Adrenal gland (tissue), 9 donors: ENCODE measurements at regions not wholly inside any gene's neighbourhood (a gene's known extent, or its start where the extent isn't known, plus 50 kb on each side); places are given as distances from the start of the nearest gene placed in this dataset.

Source experiments
- DNase-seq, 7 donors: peaks; one replicate each; pipeline ENCODE4 v3.0.0-alpha.2; 2019 to 2020
- H3K27ac ChIP-seq, 5 donors: fragments of 200-600 bp; sonication (generic) in 4 of 5; 1 replicate in 3 of 5; 2 replicates in 2 of 5; pipeline versions ENCODE4 v1.5.1 to v1.8.0; 2016 to 2020; ENCODE audit warnings: mild to moderate bottlenecking in 1 of 5
- H3K27me3 ChIP-seq: fragments of 200-600 bp; 2 replicates; pipeline ENCODE4 v1.8.0; 2021
- H3K36me3 ChIP-seq, 2 donors: fragments of 200-600 bp; replicated peaks in 1 of 2; 1 replicate in 1 of 2; 2 replicates in 1 of 2; pipeline versions ENCODE4 v1.5.1 to v1.8.0; 2018 to 2022
- H3K4me1 ChIP-seq, 2 donors: fragments of 200-600 bp; replicated peaks in 1 of 2; 1 replicate in 1 of 2; 2 replicates in 1 of 2; pipeline versions ENCODE4 v1.5.1 to v1.8.0; 2018 to 2021
- H3K4me3 ChIP-seq, 4 donors: fragments of 200-600 bp; sonication (generic) in 3 of 4; one replicate each; pipeline ENCODE4 v1.5.1; 2016 to 2018
- H3K9me3 ChIP-seq, 3 donors: fragments of 200-600 bp; sonication (generic) in 1 of 3; replicated peaks in 1 of 3; 1 replicate in 2 of 3; 2 replicates in 1 of 3; pipeline versions ENCODE4 v1.5.1 to v1.8.0; 2016 to 2021
- CTCF ChIP-seq, 6 experiments: fragments of 450-650 bp in 4 of 6; fragments of 200-600 bp in 2 of 6; sonication (generic) in 1 of 6; IDR thresholded peaks; 1 replicate in 5 of 6; 2 replicates in 1 of 6; pipeline versions ENCODE4 v1.5.1 to v1.8.0; 2016 to 2021; ENCODE audit warnings: antibody characterized with exemption in 6 of 6, mild to moderate bottlenecking in 2 of 6, moderate library complexity in 1 of 6
- POLR2A ChIP-seq, 2 donors: fragments of 450-650 bp; IDR thresholded peaks; one replicate each; pipeline ENCODE4 v1.6.1; 2017; ENCODE audit warnings: antibody characterized with exemption in 2 of 2, mild to moderate bottlenecking in 2 of 2, moderate library complexity in 1 of 2
- WGBS, 4 donors: extraction: QIAGEN DNeasy Blood & Tissue Kit in 2 of 4; methylation state at CpG; one replicate each; pipeline versions ENCODE4 v1.1.5 to v1.1.7; 2013 to 2017; 5-methylcytosine and 5-hydroxymethylcytosine counted together
- intact Hi-C, 2 donors: fragments of 100-400 bp; cut with DNase I; formaldehyde crosslinking; loops; one replicate each; pipeline versions ENCODE4 v1.14.1 to v1.15.0; 2022 to 2023
- donor health status: healthy with polysubstance abuse.
- donor health status: Bipolar disorder and iron deficiency.
- donor health status: DM: yes; HTN: yes; CAD: no.
- donor health status: DM: no; HTN: no; CAD: no.
- donor health status: DM: no; HTN: no; CAD: no.

- Histone ChIP-seq H3K27me3 (no peaks in the 10 kb centered on the region), H3K4me1 (no peaks in the 10 kb centered on the region), H3K36me3 (no peaks in the 10 kb centered on the region), H3K27ac (no peak overlapping the region), H3K4me3 (no peak overlapping the region), H3K9me3 (no peaks in the 10 kb centered on the region)
- no peak for DNase-seq
- intact Hi-C loops: no loop called here
- 84 to 91% (median 89%) methylated on average over 3 of the region's 3 CpGs for WGBS, 4 donors
- TF ChIP-seq CTCF (IDR thresholded peaks at IDR 0.05) (no peak), POLR2A (IDR thresholded peaks at IDR 0.05) (no peak)
Measured at GRCh38 chr7:109772161-109772560, 1202.5 kb downstream of the DNAJB9 start.

GRCh38 chr7:109782806-109783205 lies 1213.1 kb downstream of the DNAJB9 start:
- Histone ChIP-seq H3K36me3 (no peaks in the 10 kb centered on the region), H3K27ac (no peak overlapping the region), H3K4me1 (no peaks in the 10 kb centered on the region), H3K4me3 (no peak overlapping the region), H3K9me3 (no peaks in the 10 kb centered on the region), H3K27me3 (no peaks in the 10 kb centered on the region)
- intact Hi-C loops: no loop called here
- WGBS, 4 donors: 64 to 86% (median 71%) methylated on average over 3 of the region's 3 CpGs
- no peak for DNase-seq
- TF ChIP-seq CTCF (IDR thresholded peaks at IDR 0.05): no peak
- no peak for TF ChIP-seq POLR2A (IDR thresholded peaks at IDR 0.05)

DNA sequence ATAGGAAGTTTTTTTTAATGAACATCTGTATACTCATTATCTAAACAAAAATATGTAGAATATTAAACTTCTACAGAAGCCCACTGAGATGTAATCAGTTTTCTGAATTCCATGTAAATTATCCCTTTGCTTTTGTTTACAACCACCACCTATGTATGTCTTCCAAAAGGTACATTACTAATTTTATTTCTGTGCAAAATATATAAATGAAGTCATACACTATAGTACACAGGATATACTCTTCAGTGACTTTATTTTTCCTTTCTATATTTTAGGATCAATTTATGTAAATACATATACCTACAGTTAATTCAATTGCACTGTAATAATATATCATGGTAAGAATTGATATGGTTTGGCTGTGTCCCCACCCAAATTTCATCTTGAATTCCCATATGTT lies 1236.9 kb downstream of the DNAJB9 start:
- Histone ChIP-seq H3K27ac (no peak overlapping the region), H3K4me1 (no peaks in the 10 kb centered on the region), H3K9me3 (no peaks in the 10 kb centered on the region), H3K4me3 (no peak overlapping the region), H3K36me3 (no peaks in the 10 kb centered on the region), H3K27me3 (no peaks in the 10 kb centered on the region)
- no peak for DNase-seq
- TF ChIP-seq POLR2A (IDR thresholded peaks at IDR 0.05): no peak
- TF ChIP-seq CTCF (IDR thresholded peaks at IDR 0.05): no peak
- intact Hi-C loops: no loop called here

DNA sequence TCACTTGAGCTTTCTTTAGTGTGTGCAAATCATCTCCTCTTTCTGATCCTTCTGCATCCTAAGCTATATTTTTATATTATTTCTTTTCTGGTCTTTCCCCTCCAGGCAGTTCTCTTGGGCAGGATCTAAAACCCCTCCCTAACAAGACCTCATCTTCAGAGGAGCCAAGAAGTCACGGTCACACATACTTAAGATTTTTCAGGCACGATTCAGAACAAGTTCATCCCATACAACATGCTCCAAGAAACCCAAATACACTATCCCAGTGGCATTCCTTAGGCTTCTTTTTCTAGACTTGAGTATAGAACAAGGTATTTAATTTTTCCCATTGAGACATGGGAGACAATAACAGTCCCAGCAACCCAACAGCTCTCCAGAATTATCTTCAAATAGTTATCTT lies 1251.5 kb downstream of the DNAJB9 start:
- Histone ChIP-seq H3K27ac (no peak overlapping the region), H3K4me1 (no peaks in the 10 kb centered on the region), H3K27me3 (no peaks in the 10 kb centered on the region), H3K4me3 (no peak overlapping the region), H3K9me3 (peaks cover 0 to 18% (median 5%) of the 10 kb centered on the region in 3 donors), H3K36me3 (no peaks in the 10 kb centered on the region)
- 74 to 84% (median 76%) methylated on average over 2 of the region's 2 CpGs for WGBS, 4 donors
- no peak for DNase-seq
- no peak for TF ChIP-seq CTCF (IDR thresholded peaks at IDR 0.05)
- no peak for TF ChIP-seq POLR2A (IDR thresholded peaks at IDR 0.05)
- intact Hi-C loops: no loop called here
